ENCODE measurements at regions not wholly inside any gene's neighbourhood (a gene's known extent, or its start where the extent isn't known, plus 50 kb on each side); places are given as distances from the start of the nearest gene placed in this dataset.

DNA sequence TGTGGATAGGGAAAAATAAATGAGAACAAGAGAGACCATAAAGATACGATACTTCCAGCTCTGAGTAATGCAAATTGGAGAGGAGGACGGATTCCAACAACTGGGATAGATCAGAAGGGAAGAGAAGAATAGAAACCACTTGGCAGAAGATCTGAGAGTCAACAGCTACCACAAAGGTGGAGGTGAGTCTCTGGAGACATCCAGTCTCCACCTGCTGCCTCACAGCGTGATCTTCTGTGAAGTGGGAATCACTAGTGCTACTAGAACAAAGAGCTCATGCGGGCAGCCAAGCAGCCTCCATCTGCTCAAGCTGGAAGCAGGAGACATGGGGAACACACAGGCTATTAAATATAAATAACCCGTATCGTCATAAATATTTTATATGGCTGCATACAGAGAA is 558.5 kb upstream of the CFAP20DC start:
- TF ChIP-seq, protein P1, sequence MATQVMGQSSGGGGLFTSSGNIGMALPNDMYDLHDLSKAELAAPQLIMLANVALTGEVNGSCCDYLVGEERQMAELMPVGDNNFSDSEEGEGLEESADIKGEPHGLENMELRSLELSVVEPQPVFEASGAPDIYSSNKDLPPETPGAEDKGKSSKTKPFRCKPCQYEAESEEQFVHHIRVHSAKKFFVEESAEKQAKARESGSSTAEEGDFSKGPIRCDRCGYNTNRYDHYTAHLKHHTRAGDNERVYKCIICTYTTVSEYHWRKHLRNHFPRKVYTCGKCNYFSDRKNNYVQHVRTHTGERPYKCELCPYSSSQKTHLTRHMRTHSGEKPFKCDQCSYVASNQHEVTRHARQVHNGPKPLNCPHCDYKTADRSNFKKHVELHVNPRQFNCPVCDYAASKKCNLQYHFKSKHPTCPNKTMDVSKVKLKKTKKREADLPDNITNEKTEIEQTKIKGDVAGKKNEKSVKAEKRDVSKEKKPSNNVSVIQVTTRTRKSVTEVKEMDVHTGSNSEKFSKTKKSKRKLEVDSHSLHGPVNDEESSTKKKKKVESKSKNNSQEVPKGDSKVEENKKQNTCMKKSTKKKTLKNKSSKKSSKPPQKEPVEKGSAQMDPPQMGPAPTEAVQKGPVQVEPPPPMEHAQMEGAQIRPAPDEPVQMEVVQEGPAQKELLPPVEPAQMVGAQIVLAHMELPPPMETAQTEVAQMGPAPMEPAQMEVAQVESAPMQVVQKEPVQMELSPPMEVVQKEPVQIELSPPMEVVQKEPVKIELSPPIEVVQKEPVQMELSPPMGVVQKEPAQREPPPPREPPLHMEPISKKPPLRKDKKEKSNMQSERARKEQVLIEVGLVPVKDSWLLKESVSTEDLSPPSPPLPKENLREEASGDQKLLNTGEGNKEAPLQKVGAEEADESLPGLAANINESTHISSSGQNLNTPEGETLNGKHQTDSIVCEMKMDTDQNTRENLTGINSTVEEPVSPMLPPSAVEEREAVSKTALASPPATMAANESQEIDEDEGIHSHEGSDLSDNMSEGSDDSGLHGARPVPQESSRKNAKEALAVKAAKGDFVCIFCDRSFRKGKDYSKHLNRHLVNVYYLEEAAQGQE (IDR thresholded peaks at IDR 0.05; ENCODE audit: unreplicated experiment), result no peak
- TF ChIP-seq EZH2phosphoT487 (IDR thresholded peaks at IDR 0.05; ENCODE audit: unreplicated experiment), result no peak
- no peak for TF ChIP-seq ZNF114 (CRISPR knock-in tag; IDR thresholded peaks at IDR 0.05)
- TF ChIP-seq ZNF331 (CRISPR knock-in tag; IDR thresholded peaks at IDR 0.05; ENCODE audit: low read depth), result no peak
- Histone ChIP-seq H3F3A (replicated peaks; ENCODE audit: low read depth) (no peaks in the 10 kb centered on the region), H3K27me3 (ENCODE audit: insufficient read depth) (no peaks in the 10 kb centered on the region), H3K36me3 (ENCODE audit: insufficient read depth) (peaks cover 3% of the 10 kb centered on the region; the same call in 1 of the 2 replicates), H3K4me2 (no peak overlapping the region), H3K4me3 (no peak overlapping the region), H3K79me2 (replicated peaks; ENCODE audit: insufficient read depth) (no peaks in the 10 kb centered on the region), H3K27ac (ENCODE audit: low read depth) (no peak overlapping the region), H4K20me1 (replicated peaks; ENCODE audit: insufficient read depth) (no peaks in the 10 kb centered on the region), H3K9me2 (ENCODE audit: insufficient read depth) (no peaks in the 10 kb centered on the region), H2AFZ (no peak overlapping the region), H3K4me1 (ENCODE audit: insufficient read depth) (no peaks in the 10 kb centered on the region)
- H3K4me1 Mint-ChIP-seq, result no peaks in the 10 kb centered on the region
- no peak for ATAC-seq
- H3K36me3 Mint-ChIP-seq (ENCODE audit: low read depth), result peaks cover 8% of the 10 kb centered on the region
- H3K4me3 Mint-ChIP-seq, result no peak overlapping the region
- peaks cover 14% of the 10 kb centered on the region for H3K9me3 Mint-ChIP-seq
- H3K27ac Mint-ChIP-seq, result no peak overlapping the region
- no peaks in the 10 kb centered on the region for H3K27me3 Mint-ChIP-seq (ENCODE audit: insufficient read depth, low read depth, poor library complexity)
- no peak for DNase-seq (ENCODE audit: low spot score)

- Mint-ChIP-seq H3K27ac (no peak overlapping the region), H3K4me1 (no peaks in the 10 kb centered on the region), H3K4me3 (no peak overlapping the region), H3K27me3 (ENCODE audit: insufficient read depth, low read depth, poor library complexity) (no peaks in the 10 kb centered on the region), H3K36me3 (ENCODE audit: low read depth) (peaks cover 2% of the 10 kb centered on the region; the same call in 1 of the 3 replicates), H3K9me3 (peaks cover 7% of the 10 kb centered on the region)
- no peak for TF ChIP-seq EZH2phosphoT487 (IDR thresholded peaks at IDR 0.05; ENCODE audit: unreplicated experiment)
- TF ChIP-seq STAT1 (IDR thresholded peaks at IDR 0.05; ENCODE audit: unreplicated experiment), result no peak
- TF ChIP-seq CTCF (conservative IDR thresholded peaks at IDR 0.05; ENCODE audit: low read depth in 2 of 2), result peak; percentile 19 to 42; a peak in 3 of 4 replicates
- TF ChIP-seq, protein P1 (IDR thresholded peaks at IDR 0.05; ENCODE audit: unreplicated experiment), result no peak
- ATAC-seq (no peak), DNase-seq (ENCODE audit: low spot score) (no peak)
- Histone ChIP-seq H2AFZ (no peak overlapping the region), H4K20me1 (replicated peaks; ENCODE audit: insufficient read depth) (no peaks in the 10 kb centered on the region), H3K36me3 (ENCODE audit: insufficient read depth) (no peaks in the 10 kb centered on the region), H3K27ac (ENCODE audit: low read depth) (no peak overlapping the region), H3K79me2 (replicated peaks; ENCODE audit: insufficient read depth) (no peaks in the 10 kb centered on the region), H3K4me2 (no peak overlapping the region), H3K27me3 (ENCODE audit: insufficient read depth) (no peaks in the 10 kb centered on the region), H3F3A (replicated peaks; ENCODE audit: low read depth) (no peaks in the 10 kb centered on the region), H3K4me1 (ENCODE audit: insufficient read depth) (no peaks in the 10 kb centered on the region), H3K4me3 (no peak overlapping the region), H3K9me2 (ENCODE audit: insufficient read depth) (no peaks in the 10 kb centered on the region)
Measured at GRCh38 chr3:59607656-59608055, 557.8 kb upstream of the CFAP20DC start.
